Activated T-helper 2 cell treated with anti-CD3 and anti-CD28 coated beads, Interferon-gamma antibody, Interleukin-2, Interleukin-4, amounts not matched to agents 10 μg/mL and 5 μg/mL and 100 μg/mL, durations not matched to agents 14 hours and 24 hours and 36 hours (primary cell): ENCODE measurements at regions not wholly inside any gene's neighbourhood (a gene's known extent, or its start where the extent isn't known, plus 50 kb on each side); places are given as distances from the start of the nearest gene placed in this dataset.
"Not testable (repeated sequence)": the region's sequence is repeated elsewhere in the genome, so short reads cannot be mapped to it uniquely, and the experiment has no call there.

Experiments
- DNase-seq: peaks from one replicate; pipeline ENCODE4 v3.0.0; 2021; ENCODE audit warnings: low spot score
- H3K27ac Mint-ChIP-seq: one replicate; pipeline ENCODE4 v1.8.0; 2021; ENCODE audit warnings: mixed read lengths
- H3K27me3 Mint-ChIP-seq: one replicate; pipeline ENCODE4 v1.8.0; 2021; ENCODE audit warnings: low read depth, mixed read lengths
- H3K36me3 Mint-ChIP-seq: one replicate; pipeline ENCODE4 v1.8.0; 2021; ENCODE audit warnings: low read depth, mixed read lengths
- H3K4me1 Mint-ChIP-seq: one replicate; pipeline ENCODE4 v1.8.0; 2021; ENCODE audit warnings: low read depth, mixed read lengths
- H3K4me3 Mint-ChIP-seq: one replicate; pipeline ENCODE4 v1.8.0; 2021; ENCODE audit warnings: low read depth, mild to moderate bottlenecking, moderate library complexity, mixed read lengths
- H3K9me3 Mint-ChIP-seq: one replicate; pipeline ENCODE4 v1.8.0; 2021; ENCODE audit warnings: mixed read lengths
- intact Hi-C: fragments of 100-400 bp; cut with micrococcal nuclease; formaldehyde crosslinking; loops from one replicate; pipeline ENCODE4 v1.15.1; 2023

DNA sequence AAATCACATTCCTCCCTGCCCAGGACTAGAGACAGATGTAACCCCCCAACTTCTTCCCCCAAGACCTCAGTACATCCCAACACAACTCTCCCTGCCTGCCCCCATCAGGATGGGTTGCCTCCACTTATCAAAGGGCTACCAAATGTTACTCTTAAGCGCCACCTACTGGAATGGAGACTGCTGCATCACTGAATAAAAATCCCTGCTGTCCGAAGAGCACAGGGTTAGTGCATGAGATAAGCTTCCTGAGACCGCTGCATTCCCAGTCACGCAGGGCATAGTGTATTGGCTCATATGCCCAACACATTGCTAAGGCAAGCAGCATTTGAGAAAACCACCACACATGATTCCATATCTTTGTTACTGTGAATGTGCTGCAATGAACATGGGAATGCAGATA lies 544.5 kb downstream of the PPP4R3C start:
- intact Hi-C loops: no loop called here
- DNase-seq: no peak
- no peaks in the 10 kb centered on the region for H3K9me3 Mint-ChIP-seq
- H3K27ac Mint-ChIP-seq: no peak overlapping the region
- no peak overlapping the region for H3K4me3 Mint-ChIP-seq
- no peaks in the 10 kb centered on the region for H3K27me3 Mint-ChIP-seq
- H3K36me3 Mint-ChIP-seq: no peaks in the 10 kb centered on the region
- H3K4me1 Mint-ChIP-seq: no peaks in the 10 kb centered on the region

DNA sequence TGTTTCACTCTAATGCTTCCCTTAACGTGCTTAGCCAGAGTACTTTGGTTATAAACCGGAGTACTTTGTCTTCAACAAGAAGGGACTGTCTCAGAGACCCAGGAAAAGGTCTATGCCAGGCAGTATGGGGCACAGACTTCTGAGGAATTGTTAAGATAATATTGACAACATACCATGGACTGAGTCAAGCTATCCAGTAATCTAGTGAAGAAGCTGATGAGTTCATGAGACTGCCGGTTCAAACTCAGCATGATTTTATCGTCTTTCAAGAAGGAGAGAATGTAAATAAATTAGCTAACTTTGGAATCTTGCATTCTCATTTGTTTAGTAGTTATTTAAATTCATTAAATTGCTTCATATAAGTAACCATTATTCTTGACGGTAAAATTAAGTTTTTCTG lies 546.1 kb downstream of the PPP4R3C start:
- H3K4me3 Mint-ChIP-seq: no peak overlapping the region
- no peak overlapping the region for H3K27ac Mint-ChIP-seq
- intact Hi-C loops: no loop called here
- H3K36me3 Mint-ChIP-seq: no peaks in the 10 kb centered on the region
- no peak for DNase-seq
- H3K9me3 Mint-ChIP-seq: no peaks in the 10 kb centered on the region
- H3K27me3 Mint-ChIP-seq: no peaks in the 10 kb centered on the region
- H3K4me1 Mint-ChIP-seq: no peaks in the 10 kb centered on the region

DNA sequence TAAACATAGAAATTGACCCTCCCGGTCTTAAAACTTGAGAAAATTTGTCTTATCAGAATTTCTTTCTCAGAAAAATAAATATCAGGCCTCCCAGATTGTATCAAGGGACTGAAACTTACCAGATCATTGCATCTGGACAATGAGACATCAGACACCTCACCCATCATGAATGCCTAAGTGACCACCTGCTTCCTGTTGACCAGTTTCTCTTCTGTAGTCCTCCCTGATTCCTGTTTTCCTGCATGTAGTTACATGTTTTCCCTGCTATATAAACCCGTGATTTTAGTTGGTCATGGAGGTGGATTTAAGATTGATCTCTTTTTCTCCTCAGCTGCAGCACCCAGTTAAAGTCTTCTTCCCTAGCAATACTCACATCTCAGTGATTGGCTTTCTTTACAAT lies 548.1 kb downstream of the PPP4R3C start:
- H3K9me3 Mint-ChIP-seq: no peaks in the 10 kb centered on the region
- no peaks in the 10 kb centered on the region for H3K4me1 Mint-ChIP-seq
- no peaks in the 10 kb centered on the region for H3K36me3 Mint-ChIP-seq
- H3K27me3 Mint-ChIP-seq: no peaks in the 10 kb centered on the region
- no peak overlapping the region for H3K4me3 Mint-ChIP-seq
- H3K27ac Mint-ChIP-seq: no peak overlapping the region
- intact Hi-C loops: no loop called here
- no peak for DNase-seq

DNA sequence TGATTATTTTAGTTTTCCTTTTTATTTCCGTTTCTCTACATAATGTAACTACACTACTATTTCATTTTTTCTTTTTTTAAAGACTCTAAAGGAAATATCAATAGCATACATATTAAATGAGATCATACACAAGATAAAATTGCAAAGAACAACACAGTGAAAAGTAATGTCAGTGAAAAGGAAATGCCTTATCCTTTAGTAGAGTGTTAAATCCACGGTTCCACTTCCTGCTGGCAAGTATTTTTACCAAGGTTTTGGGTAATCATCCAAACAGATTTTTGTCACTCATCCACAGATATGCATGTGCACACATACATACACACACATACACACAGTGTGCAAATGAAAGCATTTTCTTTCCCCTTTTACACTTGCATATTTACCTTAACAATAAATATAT lies 548.9 kb downstream of the PPP4R3C start:
- no peak overlapping the region for H3K27ac Mint-ChIP-seq
- intact Hi-C loops: no loop called here
- DNase-seq: no peak
- H3K9me3 Mint-ChIP-seq: no peaks in the 10 kb centered on the region
- no peaks in the 10 kb centered on the region for H3K27me3 Mint-ChIP-seq
- H3K4me1 Mint-ChIP-seq: no peaks in the 10 kb centered on the region
- H3K36me3 Mint-ChIP-seq: no peaks in the 10 kb centered on the region
- no peak overlapping the region for H3K4me3 Mint-ChIP-seq

DNA sequence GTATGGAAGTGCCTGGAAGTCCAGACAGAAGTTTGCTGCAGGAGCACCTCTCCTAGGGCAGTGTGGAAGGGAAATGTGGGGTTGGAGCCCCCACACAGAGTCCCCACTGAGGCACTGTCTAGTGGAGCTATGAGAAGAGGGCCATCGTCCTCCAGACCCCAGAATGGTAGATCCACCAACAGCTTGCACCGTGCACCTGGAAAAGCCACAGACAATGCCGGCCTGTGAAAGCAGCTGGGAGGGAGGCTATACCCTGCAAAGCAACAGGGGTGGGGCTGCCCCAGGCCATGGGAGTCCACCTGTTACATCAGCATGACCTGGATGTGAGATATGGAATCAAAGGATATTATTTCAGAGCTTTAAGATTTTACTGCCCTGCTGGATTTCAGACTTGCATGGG lies 551.4 kb downstream of the PPP4R3C start:
- H3K36me3 Mint-ChIP-seq, H3K27me3 Mint-ChIP-seq, H3K27ac Mint-ChIP-seq, intact Hi-C loops, H3K9me3 Mint-ChIP-seq, H3K4me1 Mint-ChIP-seq, H3K4me3 Mint-ChIP-seq, DNase-seq: not testable (repeated sequence)

DNA sequence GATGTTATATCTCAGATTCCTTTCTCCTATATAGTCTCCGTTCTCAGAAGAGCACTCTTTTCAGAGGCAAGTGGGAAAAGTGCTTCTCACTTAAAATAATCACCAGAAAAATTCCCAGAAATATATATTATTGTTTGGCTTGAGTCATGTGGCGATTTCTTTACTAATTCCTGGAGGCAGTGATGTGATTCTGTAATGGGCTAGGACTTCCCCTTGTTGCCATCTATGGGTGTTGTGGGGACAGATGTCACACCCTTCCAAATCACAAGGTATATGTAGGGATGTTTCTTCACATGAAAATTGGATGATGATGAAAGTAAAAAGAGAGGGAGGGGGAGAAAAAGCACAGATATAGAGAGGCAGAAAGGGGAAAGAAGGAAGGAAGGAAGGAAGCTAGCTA lies 553.4 kb downstream of the PPP4R3C start:
- Mint-ChIP-seq H3K4me1 (no peaks in the 10 kb centered on the region), H3K9me3 (no peaks in the 10 kb centered on the region), H3K4me3 (no peak overlapping the region), H3K36me3 (no peaks in the 10 kb centered on the region), H3K27me3 (no peaks in the 10 kb centered on the region), H3K27ac (no peak overlapping the region)
- intact Hi-C loops: no loop called here
- DNase-seq: no peak

DNA sequence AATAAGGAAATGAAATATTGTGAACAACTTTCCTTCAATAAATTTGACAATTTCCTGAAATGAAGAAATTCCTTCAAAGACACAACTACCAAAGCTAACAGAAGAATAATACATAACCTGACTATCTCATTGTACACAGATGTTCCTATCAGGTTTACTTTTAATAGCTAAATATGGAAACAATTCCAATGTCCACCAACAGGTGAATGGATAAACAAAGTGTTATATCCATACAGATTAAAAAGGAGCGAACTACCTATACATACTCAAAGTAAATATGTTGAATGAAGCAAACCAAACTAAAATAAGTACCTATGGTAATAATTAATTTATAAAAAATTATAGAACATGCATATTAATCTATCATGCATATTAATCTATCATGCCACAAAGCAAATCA lies 554.9 kb downstream of the PPP4R3C start:
- H3K27ac Mint-ChIP-seq: no peak overlapping the region
- intact Hi-C loops: no loop called here
- H3K36me3 Mint-ChIP-seq: no peaks in the 10 kb centered on the region
- H3K4me1 Mint-ChIP-seq: no peaks in the 10 kb centered on the region
- no peaks in the 10 kb centered on the region for H3K27me3 Mint-ChIP-seq
- H3K4me3 Mint-ChIP-seq: no peak overlapping the region
- H3K9me3 Mint-ChIP-seq: no peaks in the 10 kb centered on the region
- DNase-seq: no peak

DNA sequence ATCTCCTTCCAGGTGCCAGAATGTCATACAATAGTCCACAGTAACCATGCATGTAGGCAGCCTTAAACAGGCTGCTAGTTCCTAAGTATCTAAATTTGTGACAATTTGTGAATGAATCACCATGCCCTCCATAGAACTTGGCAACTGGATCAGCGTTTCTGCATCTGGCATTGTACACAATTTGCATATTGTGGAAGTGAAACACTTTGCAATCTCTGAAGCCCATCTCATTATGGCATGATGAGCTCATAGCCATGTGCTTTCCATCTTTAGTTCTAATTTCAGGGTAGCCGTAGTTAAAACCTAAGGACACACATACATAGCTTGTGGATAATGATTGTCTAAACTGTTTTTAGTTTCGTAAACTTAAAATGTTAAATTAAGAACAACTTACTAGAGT lies 573.6 kb downstream of the PPP4R3C start:
- intact Hi-C loops: no loop called here
- Mint-ChIP-seq H3K36me3 (no peaks in the 10 kb centered on the region), H3K4me1 (no peaks in the 10 kb centered on the region), H3K27ac (no peak overlapping the region), H3K9me3 (peaks cover 15% of the 10 kb centered on the region), H3K27me3 (no peaks in the 10 kb centered on the region), H3K4me3 (no peak overlapping the region)
- DNase-seq: no peak

DNA sequence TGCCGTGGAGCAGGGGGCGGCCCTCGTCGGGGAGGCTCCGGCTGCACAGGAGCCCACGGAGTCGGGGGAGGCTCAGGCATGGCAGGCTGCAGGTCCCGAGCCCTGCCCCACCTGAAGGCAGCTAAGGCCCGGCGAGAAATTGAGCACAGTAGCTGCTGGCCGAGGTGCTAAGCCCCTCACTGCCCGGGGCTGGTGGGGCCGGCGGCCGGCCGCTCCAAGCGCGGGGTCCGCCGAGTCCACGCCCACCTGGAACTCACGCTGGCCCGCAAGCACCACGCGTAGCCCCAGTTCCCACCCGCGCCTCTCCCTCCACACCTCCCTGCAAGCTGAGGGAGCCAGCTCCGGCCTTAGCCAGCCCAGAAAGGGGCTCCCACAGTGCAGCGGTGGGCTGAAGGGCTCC lies 589.4 kb downstream of the PPP4R3C start:
- no peaks in the 10 kb centered on the region for H3K9me3 Mint-ChIP-seq
- intact Hi-C loops: no loop called here
- H3K27me3 Mint-ChIP-seq: no peaks in the 10 kb centered on the region
- H3K36me3 Mint-ChIP-seq: no peaks in the 10 kb centered on the region
- no peaks in the 10 kb centered on the region for H3K4me1 Mint-ChIP-seq
- H3K27ac Mint-ChIP-seq: no peak overlapping the region
- H3K4me3 Mint-ChIP-seq: no peak overlapping the region
- no peak for DNase-seq

DNA sequence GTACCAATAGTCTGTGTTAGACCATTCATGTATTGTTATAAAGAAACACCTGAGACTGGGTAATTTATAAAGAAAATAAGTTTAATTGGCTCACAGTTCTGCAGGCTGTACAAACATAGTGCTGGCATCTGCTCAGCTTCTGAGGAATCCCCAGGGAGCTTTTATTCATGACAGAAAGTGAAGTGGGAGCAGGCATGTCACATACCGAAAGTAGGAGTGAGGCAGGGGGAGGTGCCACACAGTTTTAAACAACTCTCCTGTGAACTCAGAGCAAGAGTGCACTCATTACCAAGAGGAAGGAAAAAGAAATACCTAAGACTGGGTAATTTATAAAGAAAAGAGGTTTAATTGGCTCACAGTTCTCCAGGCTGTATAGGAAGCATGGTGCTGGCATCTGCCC lies 591.2 kb downstream of the PPP4R3C start:
- Mint-ChIP-seq H3K4me3 (no peak overlapping the region), H3K9me3 (no peaks in the 10 kb centered on the region), H3K27me3 (no peaks in the 10 kb centered on the region), H3K4me1 (no peaks in the 10 kb centered on the region), H3K36me3 (no peaks in the 10 kb centered on the region), H3K27ac (no peak overlapping the region)
- intact Hi-C loops: no loop called here
- DNase-seq: no peak

DNA sequence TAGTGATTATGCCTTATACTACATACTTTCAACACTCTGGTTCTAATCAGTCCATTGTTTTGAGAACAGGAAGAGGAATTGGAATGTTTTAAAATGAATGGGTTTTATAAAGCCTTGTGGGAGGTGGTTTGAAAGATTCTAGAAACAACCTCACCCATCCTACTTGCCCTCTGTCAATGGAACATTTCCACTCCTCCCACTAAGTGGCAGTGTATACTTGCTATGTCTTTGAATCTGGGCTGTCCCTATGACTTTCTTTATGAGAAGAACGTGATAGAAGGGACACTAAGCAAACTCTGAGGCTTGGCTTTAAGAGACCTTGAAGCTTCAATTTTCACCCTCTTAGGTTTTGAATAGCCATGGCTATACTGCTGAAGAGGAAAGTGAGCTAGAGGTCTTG lies 611.2 kb downstream of the PPP4R3C start:
- intact Hi-C loops: no loop called here
- no peaks in the 10 kb centered on the region for H3K9me3 Mint-ChIP-seq
- H3K27ac Mint-ChIP-seq: no peak overlapping the region
- H3K27me3 Mint-ChIP-seq: no peaks in the 10 kb centered on the region
- H3K36me3 Mint-ChIP-seq: no peaks in the 10 kb centered on the region
- no peak for DNase-seq
- no peak overlapping the region for H3K4me3 Mint-ChIP-seq
- H3K4me1 Mint-ChIP-seq: no peaks in the 10 kb centered on the region

DNA sequence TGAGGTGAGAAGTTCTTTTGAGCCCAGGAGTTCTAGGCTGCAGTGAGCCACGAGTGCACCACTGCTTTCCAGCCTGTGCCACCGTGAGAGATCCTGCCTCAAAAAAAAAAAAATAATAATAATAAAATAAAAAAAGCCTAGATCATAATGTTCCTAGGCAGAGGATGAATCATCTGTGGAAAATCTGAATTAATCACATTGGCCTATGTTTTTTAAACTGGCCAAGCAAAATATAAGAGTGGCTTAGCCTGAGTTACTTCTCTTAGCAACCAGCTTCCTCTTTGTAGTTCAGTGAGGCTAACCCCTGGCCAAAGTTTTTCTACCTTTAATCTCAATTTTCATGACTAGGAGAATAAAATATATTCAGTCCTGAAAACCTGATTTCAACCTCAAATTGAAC lies 614.6 kb downstream of the PPP4R3C start:
- intact Hi-C loops: no loop called here
- H3K4me3 Mint-ChIP-seq: no peak overlapping the region
- no peak overlapping the region for H3K27ac Mint-ChIP-seq
- no peaks in the 10 kb centered on the region for H3K9me3 Mint-ChIP-seq
- H3K4me1 Mint-ChIP-seq: no peaks in the 10 kb centered on the region
- no peaks in the 10 kb centered on the region for H3K36me3 Mint-ChIP-seq
- no peak for DNase-seq
- no peaks in the 10 kb centered on the region for H3K27me3 Mint-ChIP-seq

DNA sequence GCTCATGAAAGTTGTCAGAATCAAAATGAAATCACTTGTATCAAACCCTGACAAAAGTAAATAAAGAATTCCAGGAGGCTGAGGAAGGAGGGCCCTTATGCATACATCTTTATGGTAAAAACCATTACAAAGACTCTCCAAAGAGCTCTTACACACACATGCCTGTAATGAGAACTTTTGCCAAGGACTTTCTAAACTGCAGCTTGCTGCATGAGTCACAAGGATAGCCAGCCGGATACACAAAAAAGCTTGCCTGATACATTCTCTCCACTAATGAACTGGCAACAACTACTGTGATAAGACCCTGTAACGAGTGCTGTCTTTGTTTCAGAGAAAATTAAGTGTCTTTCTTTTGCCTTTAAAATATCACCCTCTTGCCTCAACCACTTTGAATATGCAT lies 618.1 kb downstream of the PPP4R3C start:
- Mint-ChIP-seq H3K27ac (no peak overlapping the region), H3K36me3 (no peaks in the 10 kb centered on the region), H3K4me1 (no peaks in the 10 kb centered on the region), H3K9me3 (no peaks in the 10 kb centered on the region), H3K4me3 (no peak overlapping the region), H3K27me3 (no peaks in the 10 kb centered on the region)
- DNase-seq: no peak
- intact Hi-C loops: no loop called here

DNA sequence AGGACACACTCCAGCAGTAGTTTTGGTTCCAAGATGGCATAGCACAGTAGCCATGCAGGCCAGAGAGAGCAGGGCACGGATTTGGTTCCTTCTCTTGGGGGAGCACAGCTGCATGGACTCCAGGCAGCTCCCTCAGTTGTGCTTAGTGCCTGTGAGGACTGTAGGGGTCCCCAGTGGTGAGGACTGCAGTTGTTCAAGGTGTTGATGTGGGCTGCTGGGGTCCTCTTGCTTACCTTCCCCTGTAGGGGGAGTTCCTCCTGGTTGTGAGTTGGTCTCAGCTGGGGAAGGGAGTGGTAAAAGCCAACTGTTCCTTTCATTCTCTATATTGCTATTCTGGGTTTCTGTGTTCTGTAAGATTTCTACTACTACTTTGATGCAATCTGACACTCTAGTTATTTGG lies 606.5 kb downstream of the MAGEB5 start:
- Mint-ChIP-seq H3K27ac (no peak overlapping the region), H3K4me1 (no peaks in the 10 kb centered on the region), H3K9me3 (peaks cover 6% of the 10 kb centered on the region), H3K27me3 (no peaks in the 10 kb centered on the region), H3K4me3 (no peak overlapping the region), H3K36me3 (no peaks in the 10 kb centered on the region)
- no peak for DNase-seq
- intact Hi-C loops: no loop called here
